ENCODE measurements at regions not wholly inside any gene's neighbourhood (a gene's known extent, or its start where the extent isn't known, plus 50 kb on each side); places are given as distances from the start of the nearest gene placed in this dataset.

DNA sequence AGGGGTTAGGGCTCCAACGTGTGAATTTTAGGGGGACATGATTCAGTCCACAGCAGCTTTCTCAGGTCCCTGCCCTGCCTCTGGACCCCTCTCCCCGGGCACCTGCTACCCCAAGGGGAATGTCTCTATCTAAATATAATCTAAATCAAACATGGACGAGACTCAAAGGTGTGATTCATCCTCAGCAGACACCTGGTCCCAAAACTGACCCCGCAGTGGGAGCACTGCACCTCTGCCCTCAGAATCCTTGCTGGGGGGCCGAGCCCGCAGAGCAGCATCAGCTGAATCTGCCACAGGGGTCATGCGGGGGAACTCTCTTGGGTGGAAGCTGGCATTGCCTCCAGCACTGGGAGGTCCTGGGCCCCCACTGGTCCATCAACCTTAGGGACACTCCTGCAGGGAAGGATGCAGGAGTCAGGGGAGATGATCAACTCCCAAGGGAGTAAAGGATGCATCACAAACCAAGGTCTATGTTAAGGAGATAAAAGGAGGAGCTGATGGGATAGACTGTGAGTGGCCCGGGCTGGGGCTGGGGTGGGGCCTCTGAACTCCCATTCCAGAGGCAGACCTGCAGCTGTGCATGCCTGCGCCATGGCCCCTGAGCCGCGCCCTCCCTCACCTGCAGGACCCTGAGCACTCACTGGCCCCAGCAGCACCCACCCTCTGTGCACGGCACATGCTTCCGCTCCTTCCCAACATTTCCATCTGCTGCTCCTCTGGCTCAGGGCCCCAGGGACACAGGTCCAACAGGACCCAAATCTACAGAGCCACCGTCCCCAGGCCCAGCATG lies 54.0 kb downstream of the ADRA2C start:
- no TSS peak for BruUV-seq (replicated peaks)
- Histone ChIP-seq H3K4me1 (ENCODE audit: control insufficient read depth, insufficient read depth, low read length) (no peaks in the 10 kb centered on the region), H3K27ac (ENCODE audit: control insufficient read depth, insufficient read depth) (no peak overlapping the region), H3K9ac (ENCODE audit: control insufficient read depth, insufficient read depth, low read length) (no peak overlapping the region), H3K36me3 (ENCODE audit: control insufficient read depth in 2 of 2, insufficient read depth in 2 of 2, low read length in 1 of 2) (no peaks in the 10 kb centered on the region), H3K4me3 (no peak overlapping the region), H3K9me3 (replicated peaks; ENCODE audit: control insufficient read depth, insufficient read depth, low read length) (no peaks in the 10 kb centered on the region), H3K27me3 (replicated peaks in 1 of 2; ENCODE audit: control insufficient read depth in 2 of 2, insufficient read depth in 2 of 2, low read length in 1 of 2) (no peaks in the 10 kb centered on the region), H3K79me2 (ENCODE audit: control insufficient read depth, insufficient read depth, low read length) (no peaks in the 10 kb centered on the region), H2AFZ (ENCODE audit: control insufficient read depth, low read depth, low read length) (no peak overlapping the region), H4K20me1 (ENCODE audit: control insufficient read depth, insufficient read depth) (no peaks in the 10 kb centered on the region), H3K4me2 (ENCODE audit: control insufficient read depth, insufficient read depth) (no peak overlapping the region)
- in situ Hi-C loops (cut with MboI) (no loop called here), intact Hi-C loops (cut with micrococcal nuclease; ENCODE audit: unreplicated experiment) (no loop called here)
- ChIA-PET RAD21 (ENCODE audit: unreplicated experiment) (no interaction called here), POLR2A (no interaction called here), CTCF (no interaction called here), SMC1A (ENCODE audit: uncharacterized antibody, unreplicated experiment) (no interaction called here)
- ATAC-seq: no peak
- 17% methylated on average over 13 of the region's 14 CpGs for WGBS (ENCODE audit: insufficient coverage, insufficient replicate concordance, low lambda C conversion rate, missing lambda C conversion rate)
- no peak for DNase-seq (ENCODE audit: low read depth, low spot score)
- no peak for FAIRE-seq
- TF ChIP-seq, protein P1, sequence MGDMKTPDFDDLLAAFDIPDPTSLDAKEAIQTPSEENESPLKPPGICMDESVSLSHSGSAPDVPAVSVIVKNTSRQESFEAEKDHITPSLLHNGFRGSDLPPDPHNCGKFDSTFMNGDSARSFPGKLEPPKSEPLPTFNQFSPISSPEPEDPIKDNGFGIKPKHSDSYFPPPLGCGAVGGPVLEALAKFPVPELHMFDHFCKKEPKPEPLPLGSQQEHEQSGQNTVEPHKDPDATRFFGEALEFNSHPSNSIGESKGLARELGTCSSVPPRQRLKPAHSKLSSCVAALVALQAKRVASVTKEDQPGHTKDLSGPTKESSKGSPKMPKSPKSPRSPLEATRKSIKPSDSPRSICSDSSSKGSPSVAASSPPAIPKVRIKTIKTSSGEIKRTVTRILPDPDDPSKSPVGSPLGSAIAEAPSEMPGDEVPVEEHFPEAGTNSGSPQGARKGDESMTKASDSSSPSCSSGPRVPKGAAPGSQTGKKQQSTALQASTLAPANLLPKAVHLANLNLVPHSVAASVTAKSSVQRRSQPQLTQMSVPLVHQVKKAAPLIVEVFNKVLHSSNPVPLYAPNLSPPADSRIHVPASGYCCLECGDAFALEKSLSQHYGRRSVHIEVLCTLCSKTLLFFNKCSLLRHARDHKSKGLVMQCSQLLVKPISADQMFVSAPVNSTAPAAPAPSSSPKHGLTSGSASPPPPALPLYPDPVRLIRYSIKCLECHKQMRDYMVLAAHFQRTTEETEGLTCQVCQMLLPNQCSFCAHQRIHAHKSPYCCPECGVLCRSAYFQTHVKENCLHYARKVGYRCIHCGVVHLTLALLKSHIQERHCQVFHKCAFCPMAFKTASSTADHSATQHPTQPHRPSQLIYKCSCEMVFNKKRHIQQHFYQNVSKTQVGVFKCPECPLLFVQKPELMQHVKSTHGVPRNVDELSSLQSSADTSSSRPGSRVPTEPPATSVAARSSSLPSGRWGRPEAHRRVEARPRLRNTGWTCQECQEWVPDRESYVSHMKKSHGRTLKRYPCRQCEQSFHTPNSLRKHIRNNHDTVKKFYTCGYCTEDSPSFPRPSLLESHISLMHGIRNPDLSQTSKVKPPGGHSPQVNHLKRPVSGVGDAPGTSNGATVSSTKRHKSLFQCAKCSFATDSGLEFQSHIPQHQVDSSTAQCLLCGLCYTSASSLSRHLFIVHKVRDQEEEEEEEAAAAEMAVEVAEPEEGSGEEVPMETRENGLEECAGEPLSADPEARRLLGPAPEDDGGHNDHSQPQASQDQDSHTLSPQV (IDR thresholded peaks at IDR 0.05): no peak
- no peak for TF ChIP-seq ZNF622 (IDR thresholded peaks at IDR 0.05)
- no peak for TF ChIP-seq GABPA (IDR thresholded peaks at IDR 0.05; ENCODE audit: low read depth)
- no peak for TF ChIP-seq CREB1 (IDR thresholded peaks at IDR 0.05; ENCODE audit: low read depth)
- TF ChIP-seq, protein P2, sequence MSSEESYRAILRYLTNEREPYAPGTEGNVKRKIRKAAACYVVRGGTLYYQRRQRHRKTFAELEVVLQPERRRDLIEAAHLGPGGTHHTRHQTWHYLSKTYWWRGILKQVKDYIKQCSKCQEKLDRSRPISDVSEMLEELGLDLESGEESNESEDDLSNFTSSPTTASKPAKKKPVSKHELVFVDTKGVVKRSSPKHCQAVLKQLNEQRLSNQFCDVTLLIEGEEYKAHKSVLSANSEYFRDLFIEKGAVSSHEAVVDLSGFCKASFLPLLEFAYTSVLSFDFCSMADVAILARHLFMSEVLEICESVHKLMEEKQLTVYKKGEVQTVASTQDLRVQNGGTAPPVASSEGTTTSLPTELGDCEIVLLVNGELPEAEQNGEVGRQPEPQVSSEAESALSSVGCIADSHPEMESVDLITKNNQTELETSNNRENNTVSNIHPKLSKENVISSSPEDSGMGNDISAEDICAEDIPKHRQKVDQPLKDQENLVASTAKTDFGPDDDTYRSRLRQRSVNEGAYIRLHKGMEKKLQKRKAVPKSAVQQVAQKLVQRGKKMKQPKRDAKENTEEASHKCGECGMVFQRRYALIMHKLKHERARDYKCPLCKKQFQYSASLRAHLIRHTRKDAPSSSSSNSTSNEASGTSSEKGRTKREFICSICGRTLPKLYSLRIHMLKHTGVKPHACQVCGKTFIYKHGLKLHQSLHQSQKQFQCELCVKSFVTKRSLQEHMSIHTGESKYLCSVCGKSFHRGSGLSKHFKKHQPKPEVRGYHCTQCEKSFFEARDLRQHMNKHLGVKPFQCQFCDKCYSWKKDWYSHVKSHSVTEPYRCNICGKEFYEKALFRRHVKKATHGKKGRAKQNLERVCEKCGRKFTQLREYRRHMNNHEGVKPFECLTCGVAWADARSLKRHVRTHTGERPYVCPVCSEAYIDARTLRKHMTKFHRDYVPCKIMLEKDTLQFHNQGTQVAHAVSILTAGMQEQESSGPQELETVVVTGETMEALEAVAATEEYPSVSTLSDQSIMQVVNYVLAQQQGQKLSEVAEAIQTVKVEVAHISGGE (CRISPR knock-in tag; IDR thresholded peaks at IDR 0.05): no peak
- no peak for TF ChIP-seq RCOR1 (conservative IDR thresholded peaks at IDR 0.05; ENCODE audit: low read depth, low read length)
- TF ChIP-seq MYC (IDR thresholded peaks at IDR 0.05; ENCODE audit: insufficient read depth, insufficient read length, insufficient replicate concordance, low read length, severe bottlenecking): no peak
- TF ChIP-seq EGR1 (IDR thresholded peaks at IDR 0.05; ENCODE audit: borderline replicate concordance in 1 of 2, low read depth in 2 of 2, low read length in 2 of 2): no peak
- TF ChIP-seq, protein P3, sequence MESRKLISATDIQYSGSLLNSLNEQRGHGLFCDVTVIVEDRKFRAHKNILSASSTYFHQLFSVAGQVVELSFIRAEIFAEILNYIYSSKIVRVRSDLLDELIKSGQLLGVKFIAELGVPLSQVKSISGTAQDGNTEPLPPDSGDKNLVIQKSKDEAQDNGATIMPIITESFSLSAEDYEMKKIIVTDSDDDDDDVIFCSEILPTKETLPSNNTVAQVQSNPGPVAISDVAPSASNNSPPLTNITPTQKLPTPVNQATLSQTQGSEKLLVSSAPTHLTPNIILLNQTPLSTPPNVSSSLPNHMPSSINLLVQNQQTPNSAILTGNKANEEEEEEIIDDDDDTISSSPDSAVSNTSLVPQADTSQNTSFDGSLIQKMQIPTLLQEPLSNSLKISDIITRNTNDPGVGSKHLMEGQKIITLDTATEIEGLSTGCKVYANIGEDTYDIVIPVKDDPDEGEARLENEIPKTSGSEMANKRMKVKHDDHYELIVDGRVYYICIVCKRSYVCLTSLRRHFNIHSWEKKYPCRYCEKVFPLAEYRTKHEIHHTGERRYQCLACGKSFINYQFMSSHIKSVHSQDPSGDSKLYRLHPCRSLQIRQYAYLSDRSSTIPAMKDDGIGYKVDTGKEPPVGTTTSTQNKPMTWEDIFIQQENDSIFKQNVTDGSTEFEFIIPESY (IDR thresholded peaks at IDR 0.05): no peak
- TF ChIP-seq SMARCA5 (IDR thresholded peaks at IDR 0.05): no peak
- TF ChIP-seq CEBPB (IDR thresholded peaks at IDR 0.05; ENCODE audit: borderline replicate concordance in 1 of 2, low read depth in 2 of 2, low read length in 2 of 2): no peak
- TF ChIP-seq MXI1 (IDR thresholded peaks at IDR 0.05; ENCODE audit: low read depth, low read length): no peak

All from GM12878 (cell line).